SKM-1 treated with dmso at 0.1 percent for 144 hours (cell line): ENCODE measurements at regions not wholly inside any gene's neighbourhood (a gene's known extent, or its start where the extent isn't known, plus 50 kb on each side); places are given as distances from the start of the nearest gene placed in this dataset.

Experiments
- DNase-seq: peaks from one replicate; lab custom pipeline; 2025; ENCODE audit not compliant: unreplicated experiment; lab: John Stamatoyannopoulos, UW

- DNase-seq, result no peak
These were observed 58.2 kb downstream of the ESM1 start for GRCh38 chr5:54927097-54927746.

GRCh38 chr5:54924487-54924886, 60.9 kb downstream of the ESM1 start:
- DNase-seq, result no peak

- DNase-seq, result no peak
These were observed 68.1 kb downstream of the ESM1 start for GRCh38 chr5:54917323-54917722.

- DNase-seq, result no peak
These were observed 69.8 kb downstream of the ESM1 start for GRCh38 chr5:54915466-54916027.

GRCh38 chr5:54912021-54912420, 73.4 kb downstream of the ESM1 start:
- no peak for DNase-seq

GRCh38 chr5:54909911-54910870, 75.2 kb downstream of the ESM1 start:
- DNase-seq, result no peak

- DNase-seq, result no peak
These were observed 76.4 kb downstream of the ESM1 start for GRCh38 chr5:54908774-54909525.

- peak; percentile 32 for DNase-seq
These were observed 79.4 kb downstream of the ESM1 start for GRCh38 chr5:54905942-54906537.

GRCh38 chr5:54905246-54905795, 80.1 kb downstream of the ESM1 start:
- DNase-seq, result no peak

- DNase-seq, result no peak
These were observed 81.0 kb downstream of the ESM1 start for GRCh38 chr5:54904425-54904824.

GRCh38 chr5:54902791-54903473, 82.5 kb downstream of the ESM1 start:
- no peak for DNase-seq

GRCh38 chr5:54900984-54901725, 84.2 kb downstream of the ESM1 start:
- no peak for DNase-seq

GRCh38 chr5:54897001-54897400, 88.4 kb downstream of the ESM1 start:
- DNase-seq, result no peak

- no peak for DNase-seq
These were observed 89.5 kb downstream of the ESM1 start for GRCh38 chr5:54895816-54896341.

GRCh38 chr5:54894957-54895815, 90.2 kb downstream of the ESM1 start:
- DNase-seq, result no peak

GRCh38 chr5:54889826-54890225, 95.6 kb downstream of the ESM1 start:
- no peak for DNase-seq

GRCh38 chr5:54887663-54888062, 97.7 kb downstream of the ESM1 start:
- no peak for DNase-seq

- no peak for DNase-seq
These were observed 98.5 kb downstream of the ESM1 start for GRCh38 chr5:54886866-54887265.
